CD4-positive, alpha-beta memory T cell (primary cell): ENCODE measurements at regions not wholly inside any gene's neighbourhood (a gene's known extent, or its start where the extent isn't known, plus 50 kb on each side); places are given as distances from the start of the nearest gene placed in this dataset.

Experiments
- CTCF ChIA-PET: fragments of 350-600 bp; sonication (Branson Sonifier 250); formaldehyde crosslinking; loops from one replicate; lab custom pipeline; 2021; ENCODE audit warnings: inconsistent platforms; ENCODE audit not compliant: partially characterized antibody; lab: Charles Lee
- POLR2A ChIA-PET: fragments of 350-600 bp; sonication (Branson Sonifier 250); formaldehyde crosslinking; loops from one replicate; lab custom pipeline; 2021; ENCODE audit not compliant: partially characterized antibody; lab: Charles Lee
- DNase-seq, 5 donors: peaks; one replicate each; pipeline versions ENCODE4 v3.0.0 to v3.0.0-alpha.2; 2020 to 2022; ENCODE audit warnings: mixed read lengths in 1 of 5
- H3K27ac ChIP-seq: one replicate; pipeline ENCODE4 v1.7.0; 2013; ENCODE audit warnings: low read depth, low read length
- H3K27me3 ChIP-seq: 2 replicates; pipeline ENCODE4 v1.7.0; 2013; ENCODE audit warnings: mild to moderate bottlenecking, low read length, moderate library complexity; ENCODE audit not compliant: insufficient read depth
- H3K36me3 ChIP-seq: 2 replicates; pipeline ENCODE4 v1.7.0; 2013; ENCODE audit warnings: mild to moderate bottlenecking, low read length, moderate library complexity; ENCODE audit not compliant: insufficient read depth
- H3K4me1 ChIP-seq: 2 replicates; pipeline ENCODE4 v1.7.0; 2013; ENCODE audit warnings: mild to moderate bottlenecking, low read length, moderate library complexity; ENCODE audit not compliant: insufficient read depth
- H3K4me3 ChIP-seq, 2 donors: one replicate each; pipeline ENCODE4 v1.7.0; 2013; ENCODE audit warnings: low read length in 2 of 2, mild to moderate bottlenecking in 1 of 2
- H3K9me3 ChIP-seq, 2 donors: one replicate each; pipeline ENCODE4 v1.7.0; 2013; ENCODE audit warnings: low read length in 2 of 2, control low read depth in 1 of 2; ENCODE audit not compliant: control insufficient read depth in 1 of 2
- H3K27ac Mint-ChIP-seq, 7 donors: one replicate each; pipeline ENCODE4 v1.8.0; 2020 to 2021; ENCODE audit warnings: mixed read lengths in 7 of 7, mild to moderate bottlenecking in 6 of 7, inconsistent platforms in 3 of 7, moderate library complexity in 3 of 7
- H3K27me3 Mint-ChIP-seq, 2 donors: one replicate each; pipeline ENCODE4 v1.8.0; 2020 to 2021; ENCODE audit warnings: mixed read lengths in 2 of 2
- H3K36me3 Mint-ChIP-seq, 2 donors: one replicate each; pipeline ENCODE4 v1.8.0; 2020 to 2021; ENCODE audit warnings: mixed read lengths in 2 of 2, inconsistent platforms in 1 of 2, mild to moderate bottlenecking in 1 of 2
- H3K4me1 Mint-ChIP-seq, 4 donors: one replicate each; pipeline ENCODE4 v1.8.0; 2020 to 2021; ENCODE audit warnings: mixed read lengths in 4 of 4, mild to moderate bottlenecking in 1 of 4
- H3K4me3 Mint-ChIP-seq, 8 donors: one replicate each; pipeline ENCODE4 v1.8.0; 2020 to 2021; ENCODE audit warnings: mixed read lengths in 8 of 8, mild to moderate bottlenecking in 7 of 8, moderate library complexity in 6 of 8, inconsistent platforms in 3 of 8
- H3K9me3 Mint-ChIP-seq, 8 donors: one replicate each; pipeline ENCODE4 v1.8.0; 2020 to 2021; ENCODE audit warnings: mixed read lengths in 8 of 8, mild to moderate bottlenecking in 5 of 8, inconsistent platforms in 3 of 8, moderate library complexity in 1 of 8
- intact Hi-C: fragments of 100-400 bp; cut with micrococcal nuclease; formaldehyde crosslinking; loops from one replicate; pipeline ENCODE4 v1.15.1; 2023

GRCh38 chr7:25669961-25670841 lies 441.9 kb upstream of the NPVF start:
- DNase-seq = no peak
- Histone ChIP-seq H3K4me3 (no peak overlapping the region), H3K36me3 (no peaks in the 10 kb centered on the region), H3K9me3 (no peaks in the 10 kb centered on the region), H3K27ac (no peak overlapping the region), H3K4me1 (no peaks in the 10 kb centered on the region), H3K27me3 (no peaks in the 10 kb centered on the region)
- Mint-ChIP-seq H3K36me3 (no peaks in the 10 kb centered on the region), H3K27ac (no peak overlapping the region), H3K4me1 (no peaks in the 10 kb centered on the region), H3K27me3 (peaks cover 3 to 5% of the 10 kb centered on the region in 2 donors), H3K4me3 (no peak overlapping the region), H3K9me3 (peaks cover 0 to 2% (median 0%) of the 10 kb centered on the region in 8 donors)
- intact Hi-C loops = no loop called here
- ChIA-PET CTCF (no interaction called here), POLR2A (no interaction called here)

GRCh38 chr7:25671111-25671510 lies 442.8 kb upstream of the NPVF start:
- intact Hi-C loops = no loop called here
- no peak overlapping the region for H3K4me3 Mint-ChIP-seq

GRCh38 chr7:25672496-25672895 lies 444.2 kb upstream of the NPVF start:
- Histone ChIP-seq H3K4me3 (no peak overlapping the region), H3K27me3 (no peaks in the 10 kb centered on the region), H3K4me1 (no peaks in the 10 kb centered on the region), H3K9me3 (no peaks in the 10 kb centered on the region), H3K36me3 (no peaks in the 10 kb centered on the region), H3K27ac (no peak overlapping the region)
- Mint-ChIP-seq H3K36me3 (no peaks in the 10 kb centered on the region), H3K4me1 (no peaks in the 10 kb centered on the region), H3K4me3 (no peak overlapping the region), H3K27ac (peak overlapping the region in 1 of 7 donors; percentile 38), H3K27me3 (peaks cover 0 to 4% of the 10 kb centered on the region in 2 donors), H3K9me3 (peaks cover 0 to 2% (median 0%) of the 10 kb centered on the region in 8 donors)
- POLR2A ChIA-PET = no interaction called here
- DNase-seq = no peak
- CTCF ChIA-PET = no interaction called here
- intact Hi-C loops = no loop called here

More at GRCh38 chr7:25671111-25671510, 442.8 kb upstream of the NPVF start:
- H3K27me3 Mint-ChIP-seq = peaks cover 0 to 3% of the 10 kb centered on the region in 2 donors
- H3K36me3 ChIP-seq = no peaks in the 10 kb centered on the region
- no peak overlapping the region for H3K4me3 ChIP-seq
- H3K36me3 Mint-ChIP-seq = no peaks in the 10 kb centered on the region
- H3K27ac ChIP-seq = no peak overlapping the region
- no peaks in the 10 kb centered on the region for H3K9me3 ChIP-seq
- H3K27ac Mint-ChIP-seq = peak overlapping the region in 1 of 7 donors; percentile 31
- CTCF ChIA-PET = no interaction called here
- H3K9me3 Mint-ChIP-seq = peaks cover 0 to 2% (median 0%) of the 10 kb centered on the region in 8 donors
- DNase-seq = no peak
- no peaks in the 10 kb centered on the region for H3K4me1 ChIP-seq
- H3K27me3 ChIP-seq = no peaks in the 10 kb centered on the region
- no peaks in the 10 kb centered on the region for H3K4me1 Mint-ChIP-seq
- POLR2A ChIA-PET = no interaction called here

GRCh38 chr7:25675789-25676474 lies 447.6 kb upstream of the NPVF start:
- ChIA-PET POLR2A (no interaction called here), CTCF (no interaction called here)
- Histone ChIP-seq H3K9me3 (no peaks in the 10 kb centered on the region), H3K27me3 (no peaks in the 10 kb centered on the region), H3K36me3 (no peaks in the 10 kb centered on the region), H3K27ac (no peak overlapping the region), H3K4me3 (no peak overlapping the region), H3K4me1 (no peaks in the 10 kb centered on the region)
- peaks cover 0 to 4% of the 10 kb centered on the region in 2 donors for H3K27me3 Mint-ChIP-seq
- H3K9me3 Mint-ChIP-seq = peaks cover 0 to 3% (median 0%) of the 10 kb centered on the region in 8 donors
- no peak overlapping the region for H3K27ac Mint-ChIP-seq
- H3K36me3 Mint-ChIP-seq = no peaks in the 10 kb centered on the region
- H3K4me3 Mint-ChIP-seq = no peak overlapping the region
- intact Hi-C loops = no loop called here
- no peak for DNase-seq
- no peaks in the 10 kb centered on the region for H3K4me1 Mint-ChIP-seq

- Histone ChIP-seq H3K4me3 (no peak overlapping the region), H3K4me1 (no peaks in the 10 kb centered on the region), H3K9me3 (no peaks in the 10 kb centered on the region), H3K27me3 (no peaks in the 10 kb centered on the region), H3K36me3 (no peaks in the 10 kb centered on the region), H3K27ac (no peak overlapping the region)
- CTCF ChIA-PET = no interaction called here
- Mint-ChIP-seq H3K27ac (no peak overlapping the region), H3K27me3 (peaks cover 0 to 3% of the 10 kb centered on the region in 2 donors), H3K36me3 (no peaks in the 10 kb centered on the region), H3K9me3 (peaks cover 0 to 1% (median 0%) of the 10 kb centered on the region in 8 donors), H3K4me3 (no peak overlapping the region), H3K4me1 (no peaks in the 10 kb centered on the region)
- no peak for DNase-seq
- POLR2A ChIA-PET = no interaction called here
- intact Hi-C loops = no loop called here
These were observed 449.3 kb upstream of the NPVF start for GRCh38 chr7:25677595-25677994.

GRCh38 chr7:25678215-25678614 lies 449.9 kb upstream of the NPVF start:
- CTCF ChIA-PET = no interaction called here
- DNase-seq = no peak
- no peak overlapping the region for H3K27ac ChIP-seq
- POLR2A ChIA-PET = no interaction called here
- Mint-ChIP-seq H3K27me3 (peaks cover 0 to 3% of the 10 kb centered on the region in 2 donors), H3K9me3 (peaks cover 0 to 1% (median 0%) of the 10 kb centered on the region in 8 donors), H3K27ac (no peak overlapping the region), H3K4me1 (no peaks in the 10 kb centered on the region), H3K36me3 (no peaks in the 10 kb centered on the region), H3K4me3 (no peak overlapping the region)
- no peaks in the 10 kb centered on the region for H3K36me3 ChIP-seq
- H3K4me1 ChIP-seq = no peaks in the 10 kb centered on the region
- H3K4me3 ChIP-seq = no peak overlapping the region
- H3K27me3 ChIP-seq = no peaks in the 10 kb centered on the region
- no peaks in the 10 kb centered on the region for H3K9me3 ChIP-seq
- intact Hi-C loops = no loop called here

- no peak overlapping the region for H3K4me3 Mint-ChIP-seq
- no peak overlapping the region for H3K4me3 ChIP-seq
- no peak overlapping the region for H3K27ac ChIP-seq
- no peaks in the 10 kb centered on the region for H3K36me3 Mint-ChIP-seq
- CTCF ChIA-PET = no interaction called here
- H3K9me3 Mint-ChIP-seq = peaks cover 0 to 4% (median 0%) of the 10 kb centered on the region in 8 donors
- no peak overlapping the region for H3K27ac Mint-ChIP-seq
- no peak for DNase-seq
- intact Hi-C loops = no loop called here
- POLR2A ChIA-PET = no interaction called here
- H3K27me3 ChIP-seq = no peaks in the 10 kb centered on the region
- H3K36me3 ChIP-seq = no peaks in the 10 kb centered on the region
- H3K9me3 ChIP-seq = no peaks in the 10 kb centered on the region
- no peaks in the 10 kb centered on the region for H3K4me1 ChIP-seq
- no peaks in the 10 kb centered on the region for H3K4me1 Mint-ChIP-seq
- H3K27me3 Mint-ChIP-seq = peaks cover 0 to 10% of the 10 kb centered on the region in 2 donors
These were observed 452.4 kb upstream of the NPVF start for GRCh38 chr7:25680636-25681035.
